ENCODE measurements at regions not wholly inside any gene's neighbourhood (a gene's known extent, or its start where the extent isn't known, plus 50 kb on each side); places are given as distances from the start of the nearest gene placed in this dataset.

GRCh38 chr2:222146488-222146887 lies 152.3 kb downstream of the PAX3 start:
- Mint-ChIP-seq H3K27ac (no peak overlapping the region), H3K9me3 (peaks cover 4% of the 10 kb centered on the region), H3K27me3 (ENCODE audit: low read depth) (no peaks in the 10 kb centered on the region), H3K4me1 (no peaks in the 10 kb centered on the region), H3K36me3 (ENCODE audit: low read depth) (no peaks in the 10 kb centered on the region), H3K4me3 (no peak overlapping the region)
- TF ChIP-seq CTCF (IDR thresholded peaks at IDR 0.05; ENCODE audit: unreplicated experiment in 3 of 3): no peak

DNA sequence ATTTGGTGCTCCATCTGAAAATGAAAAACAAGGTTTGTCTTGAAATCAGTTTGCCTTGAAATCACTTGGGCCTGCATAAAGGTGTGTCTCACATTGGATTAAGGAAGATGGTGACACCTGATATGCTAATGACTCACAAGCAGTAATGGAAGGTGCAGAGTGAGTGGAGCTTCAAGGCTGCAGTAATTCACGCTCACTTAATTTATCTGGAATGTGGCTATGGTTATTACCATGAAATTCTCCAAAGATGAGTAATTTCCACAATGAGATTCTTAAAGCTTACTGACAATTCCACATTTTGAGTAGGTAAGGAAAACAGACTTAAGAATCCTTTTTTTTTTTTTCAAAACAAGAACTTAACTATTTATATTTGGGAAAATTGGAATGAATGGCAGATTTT lies 156.8 kb downstream of the PAX3 start:
- peaks cover 10% of the 10 kb centered on the region for H3K9me3 Mint-ChIP-seq
- no peak for TF ChIP-seq CTCF (IDR thresholded peaks at IDR 0.05; ENCODE audit: unreplicated experiment in 3 of 3)
- no peak overlapping the region for H3K4me3 Mint-ChIP-seq
- peaks cover 3% of the 10 kb centered on the region for H3K36me3 Mint-ChIP-seq (ENCODE audit: low read depth)
- no peaks in the 10 kb centered on the region for H3K4me1 Mint-ChIP-seq
- no peaks in the 10 kb centered on the region for H3K27me3 Mint-ChIP-seq (ENCODE audit: low read depth)
- no peak overlapping the region for H3K27ac Mint-ChIP-seq

DNA sequence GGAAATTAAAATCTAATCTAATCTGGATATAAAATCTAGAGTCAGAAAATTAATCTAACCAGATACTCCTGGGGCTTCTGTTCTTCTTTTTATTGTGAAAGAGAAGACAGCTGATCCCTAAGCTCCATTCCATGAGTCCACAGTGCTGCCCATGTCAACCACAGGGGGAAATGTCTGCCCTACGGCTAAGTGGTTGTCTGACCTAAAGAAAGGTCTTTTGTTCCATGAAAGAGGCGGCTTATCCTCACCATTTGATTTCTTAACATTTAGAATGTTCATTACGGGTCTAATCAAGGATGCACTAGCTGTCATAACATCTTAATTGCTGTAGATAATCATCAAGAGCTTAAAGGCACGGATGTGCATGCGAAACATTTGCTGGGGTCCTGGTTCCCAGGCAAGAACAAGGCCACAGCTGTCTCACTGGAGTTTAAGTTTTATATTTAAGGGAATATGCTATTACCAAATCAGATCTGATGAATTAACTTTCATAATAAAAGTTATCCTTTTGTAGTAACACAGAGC lies 162.6 kb downstream of the PAX3 start:
- Mint-ChIP-seq H3K36me3 (ENCODE audit: low read depth) (peaks cover 3% of the 10 kb centered on the region), H3K4me3 (no peak overlapping the region), H3K4me1 (no peaks in the 10 kb centered on the region), H3K9me3 (peaks cover 17% of the 10 kb centered on the region), H3K27ac (no peak overlapping the region), H3K27me3 (ENCODE audit: low read depth) (peaks cover 5% of the 10 kb centered on the region)
- TF ChIP-seq CTCF (IDR thresholded peaks at IDR 0.05; ENCODE audit: unreplicated experiment in 3 of 3): no peak

DNA sequence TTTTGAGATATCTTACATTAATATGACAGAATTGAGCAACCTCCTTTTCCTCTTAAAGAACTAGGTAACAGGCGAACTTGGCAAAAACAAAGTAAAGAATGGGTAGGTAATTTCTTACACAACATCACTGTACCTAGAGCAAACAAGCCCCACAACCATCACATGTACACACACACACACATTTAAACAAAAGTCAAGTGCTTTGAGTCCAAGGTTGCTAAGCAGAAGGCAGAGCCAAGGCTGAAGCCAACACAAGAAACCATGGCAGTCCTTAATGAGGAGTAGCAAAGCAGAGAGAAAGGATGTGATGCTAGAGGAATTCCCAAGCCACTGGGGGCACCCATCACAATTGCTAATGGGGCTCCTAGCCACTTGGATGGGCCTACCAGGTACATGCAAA lies 164.1 kb downstream of the PAX3 start:
- Mint-ChIP-seq H3K36me3 (ENCODE audit: low read depth) (peaks cover 3% of the 10 kb centered on the region), H3K4me3 (no peak overlapping the region), H3K27me3 (ENCODE audit: low read depth) (peaks cover 7% of the 10 kb centered on the region), H3K9me3 (peaks cover 17% of the 10 kb centered on the region), H3K4me1 (no peaks in the 10 kb centered on the region), H3K27ac (no peak overlapping the region)
- no peak for TF ChIP-seq CTCF (IDR thresholded peaks at IDR 0.05; ENCODE audit: unreplicated experiment in 3 of 3)

- H3K36me3 Mint-ChIP-seq (ENCODE audit: low read depth): peaks cover 3% of the 10 kb centered on the region
- H3K27ac Mint-ChIP-seq: no peak overlapping the region
- no peak for TF ChIP-seq CTCF (IDR thresholded peaks at IDR 0.05; ENCODE audit: unreplicated experiment in 3 of 3)
- H3K4me1 Mint-ChIP-seq: no peaks in the 10 kb centered on the region
- H3K27me3 Mint-ChIP-seq (ENCODE audit: low read depth): peaks cover 7% of the 10 kb centered on the region
- no peak overlapping the region for H3K4me3 Mint-ChIP-seq
- H3K9me3 Mint-ChIP-seq: peaks cover 17% of the 10 kb centered on the region
Observed at GRCh38 chr2:222133897-222134296, 164.9 kb downstream of the PAX3 start.

DNA sequence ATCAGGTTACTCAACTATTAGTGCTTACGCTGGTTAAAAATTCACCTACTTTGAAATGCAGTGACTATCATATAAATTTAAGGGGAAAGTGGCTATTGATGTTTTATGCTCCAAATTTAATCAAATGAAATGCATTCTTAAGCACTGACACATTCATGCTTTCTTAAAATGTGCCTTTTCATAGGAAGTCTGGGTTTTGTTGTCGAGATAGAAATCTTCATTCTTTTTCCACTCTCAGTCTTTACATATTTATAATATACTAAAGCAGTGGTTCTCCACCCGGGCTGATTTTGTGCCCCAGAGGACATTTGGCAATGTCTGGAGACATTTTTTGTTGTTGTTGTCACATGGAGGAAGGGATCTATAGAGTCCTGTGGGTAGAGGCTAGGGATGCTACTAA lies 167.9 kb downstream of the PAX3 start:
- no peak for TF ChIP-seq CTCF (IDR thresholded peaks at IDR 0.05; ENCODE audit: unreplicated experiment in 3 of 3)
- peaks cover 7% of the 10 kb centered on the region for H3K27me3 Mint-ChIP-seq (ENCODE audit: low read depth)
- H3K36me3 Mint-ChIP-seq (ENCODE audit: low read depth): no peaks in the 10 kb centered on the region
- H3K27ac Mint-ChIP-seq: no peak overlapping the region
- peaks cover 7% of the 10 kb centered on the region for H3K9me3 Mint-ChIP-seq
- no peak overlapping the region for H3K4me3 Mint-ChIP-seq
- H3K4me1 Mint-ChIP-seq: no peaks in the 10 kb centered on the region

Data from nephron (organoid).